ENCODE measurements at regions not wholly inside any gene's neighbourhood (a gene's known extent, or its start where the extent isn't known, plus 50 kb on each side); places are given as distances from the start of the nearest gene placed in this dataset.
A peak's percentile ranks its signal among the peaks of the same experiment; 100 is the strongest.
"Not testable (repeated sequence)": the region's sequence is repeated elsewhere in the genome, so short reads cannot be mapped to it uniquely, and the experiment has no call there.

DNA sequence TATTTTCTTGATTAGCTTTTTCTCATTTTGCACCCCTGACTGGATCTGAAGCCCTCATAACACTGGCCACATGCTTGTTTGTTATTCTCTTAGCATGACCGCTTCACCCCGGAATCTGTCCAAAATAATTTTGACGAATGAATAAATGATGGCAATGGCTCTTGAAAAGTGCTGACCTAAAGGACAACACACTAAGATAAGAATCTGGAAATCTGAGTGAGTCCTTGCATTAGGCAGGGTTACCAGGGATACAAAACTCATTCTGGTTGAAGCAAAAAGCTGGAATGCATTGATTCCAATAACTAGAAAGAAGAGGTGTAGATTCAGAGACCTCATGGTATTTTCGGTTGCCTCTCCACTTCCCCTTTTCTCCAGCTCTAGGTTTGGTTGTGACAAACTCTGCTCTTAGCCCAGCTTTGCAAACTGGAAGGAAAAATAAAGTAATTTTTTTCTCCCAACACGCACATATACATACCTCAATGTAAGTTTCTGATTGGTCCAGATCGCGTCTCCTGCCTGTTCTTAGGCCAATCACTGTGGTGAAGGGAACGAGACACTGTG, 157.4 kb downstream of the SKIDA1 start:
- Histone ChIP-seq H3K4ac (ENCODE audit: low read depth in 1 of 2, low read length in 2 of 2) (no peak overlapping the region), H3K79me1 (replicated peaks; ENCODE audit: low read length, poor library complexity, severe bottlenecking) (no peaks in the 10 kb centered on the region), H2AFZ (ENCODE audit: low read depth, low read length) (no peak overlapping the region), H2BK120ac (ENCODE audit: low read depth, low read length) (no peak overlapping the region), H3K27me3 (ENCODE audit: control insufficient read depth in 1 of 2, insufficient read depth in 1 of 2, low read length in 2 of 2) (no peaks in the 10 kb centered on the region), H3K4me3 (ENCODE audit: insufficient read depth in 1 of 2, low read depth in 1 of 2, low read length in 2 of 2) (no peak overlapping the region), H3K36me3 (ENCODE audit: control insufficient read depth in 1 of 2, insufficient read depth in 2 of 2, low read depth in 1 of 2, low read length in 2 of 2) (no peaks in the 10 kb centered on the region), H3K14ac (ENCODE audit: low read length in 2 of 2) (no peak overlapping the region), H4K91ac (ENCODE audit: low read length) (no peak overlapping the region), H3K9me3 (ENCODE audit: control insufficient read depth, low read length) (no peaks in the 10 kb centered on the region), H2BK5ac (ENCODE audit: low read depth, low read length, poor library complexity, severe bottlenecking) (no peak overlapping the region), H3K9ac (ENCODE audit: low read length) (no peak overlapping the region), H3K18ac (ENCODE audit: low read depth in 1 of 2, low read length in 2 of 2) (no peak overlapping the region), H3K23ac (ENCODE audit: low read length in 2 of 2) (no peak overlapping the region), H2BK15ac (ENCODE audit: low read depth, poor library complexity, severe bottlenecking) (no peak overlapping the region), H3K4me2 (ENCODE audit: low read length, poor library complexity, severe bottlenecking) (no peak overlapping the region), H3K4me1 (ENCODE audit: control insufficient read depth, insufficient read depth, low read depth, low read length) (peaks cover 6% of the 10 kb centered on the region), H2AK5ac (ENCODE audit: low read length, severe bottlenecking) (no peak overlapping the region), H4K8ac (ENCODE audit: low read length) (no peak overlapping the region), H2BK12ac (ENCODE audit: low read length in 2 of 2) (peak overlapping the region in 1 of 2 experiments; percentile 59), H3K27ac (ENCODE audit: low read length, poor library complexity, severe bottlenecking) (no peak overlapping the region)
- peak; percentile 33 for DNase-seq
- WGBS: 89% methylated on average over 8 of the region's 8 CpGs

DNA sequence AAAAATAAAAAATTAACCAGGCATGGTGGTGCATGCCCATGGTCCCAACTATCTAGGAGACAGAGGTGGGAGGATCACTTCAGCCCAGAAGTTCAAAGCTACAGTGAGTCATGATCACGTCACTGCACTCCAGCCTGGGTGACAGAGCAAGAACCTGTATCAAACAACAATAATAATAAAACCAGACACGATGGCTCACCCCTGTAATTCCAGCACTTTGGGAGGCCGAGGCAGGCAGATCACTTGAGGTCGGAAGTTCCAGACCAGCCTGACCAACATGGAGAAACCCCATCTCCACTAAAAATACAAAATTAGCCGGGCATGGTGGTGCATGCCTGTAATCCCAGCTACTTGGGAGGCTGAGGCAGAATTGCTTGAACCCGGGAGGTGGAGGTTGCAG, 159.4 kb downstream of the SKIDA1 start:
- H3K18ac ChIP-seq (ENCODE audit: low read depth in 1 of 2, low read length in 2 of 2); H3K23ac ChIP-seq (ENCODE audit: low read length in 2 of 2); H2AFZ ChIP-seq (ENCODE audit: low read depth, low read length); H2BK5ac ChIP-seq (ENCODE audit: low read depth, low read length, poor library complexity, severe bottlenecking); H3K4ac ChIP-seq (ENCODE audit: low read depth in 1 of 2, low read length in 2 of 2); H3K36me3 ChIP-seq (ENCODE audit: control insufficient read depth in 1 of 2, insufficient read depth in 2 of 2, low read depth in 1 of 2, low read length in 2 of 2); H3K14ac ChIP-seq (ENCODE audit: low read length in 2 of 2); H2AK5ac ChIP-seq (ENCODE audit: low read length, severe bottlenecking); H4K91ac ChIP-seq (ENCODE audit: low read length); H4K8ac ChIP-seq (ENCODE audit: low read length); H2BK15ac ChIP-seq (ENCODE audit: low read depth, poor library complexity, severe bottlenecking); H3K27ac ChIP-seq (ENCODE audit: low read length, poor library complexity, severe bottlenecking); H3K27me3 ChIP-seq (ENCODE audit: control insufficient read depth in 1 of 2, insufficient read depth in 1 of 2, low read length in 2 of 2); H2BK120ac ChIP-seq (ENCODE audit: low read depth, low read length); H3K9ac ChIP-seq (ENCODE audit: low read length); H3K4me2 ChIP-seq (ENCODE audit: low read length, poor library complexity, severe bottlenecking); H3K79me1 ChIP-seq (replicated peaks; ENCODE audit: low read length, poor library complexity, severe bottlenecking); H3K4me1 ChIP-seq (ENCODE audit: control insufficient read depth, insufficient read depth, low read depth, low read length); H3K9me3 ChIP-seq (ENCODE audit: control insufficient read depth, low read length); H3K4me3 ChIP-seq (ENCODE audit: insufficient read depth in 1 of 2, low read depth in 1 of 2, low read length in 2 of 2); H2BK12ac ChIP-seq (ENCODE audit: low read length in 2 of 2): not testable (repeated sequence)
- 34% methylated on average over 4 of the region's 6 CpGs for WGBS
- DNase-seq: peak; percentile 75

DNA sequence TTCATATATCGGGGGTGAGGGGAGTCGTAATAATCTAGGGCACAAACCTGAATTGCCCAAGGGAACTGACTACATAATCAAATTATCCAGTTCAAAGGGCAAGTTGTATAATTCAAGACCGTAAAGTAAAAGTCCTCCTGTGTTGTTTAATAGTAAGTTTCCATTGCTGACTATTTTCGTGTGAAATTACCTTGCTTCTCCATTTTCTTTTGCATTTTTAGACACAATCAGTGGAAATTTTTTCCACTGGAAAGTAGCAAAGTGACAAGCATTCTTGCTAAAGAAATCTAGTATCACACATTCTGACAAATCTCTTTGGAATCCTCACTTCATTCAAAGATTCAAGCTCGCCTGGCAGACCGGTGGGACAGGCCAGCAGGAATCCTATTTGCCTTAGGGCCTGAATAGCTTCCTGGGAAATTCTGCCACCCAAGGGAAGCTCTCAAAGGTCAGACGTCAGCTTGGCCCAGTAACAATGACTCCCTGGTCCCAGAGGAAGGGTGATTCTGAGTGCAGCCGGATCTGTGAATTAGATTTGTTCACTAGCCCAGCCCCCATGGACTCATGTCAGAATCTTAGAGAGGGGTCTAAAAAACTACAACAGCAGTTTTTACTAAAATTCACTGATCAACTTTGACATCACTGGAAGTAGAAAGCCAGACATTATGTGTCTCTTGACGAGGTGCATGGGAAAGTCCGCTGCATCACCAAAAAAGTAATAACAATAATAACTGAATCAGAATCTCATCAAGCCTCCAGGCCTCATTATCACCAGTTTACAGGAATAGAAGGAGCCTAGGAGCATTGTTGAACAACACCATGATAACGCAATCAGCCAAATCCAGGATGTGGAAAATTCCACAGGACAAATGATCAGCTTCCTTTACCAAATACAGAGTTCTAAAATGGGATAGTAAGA, 161.0 kb downstream of the SKIDA1 start:
- Histone ChIP-seq H2AK5ac (ENCODE audit: low read length, severe bottlenecking) (no peak overlapping the region), H3K27me3 (ENCODE audit: control insufficient read depth in 1 of 2, insufficient read depth in 1 of 2, low read length in 2 of 2) (no peaks in the 10 kb centered on the region), H3K18ac (ENCODE audit: low read depth in 1 of 2, low read length in 2 of 2) (peak overlapping the region in 1 of 2 experiments; percentile 28), H2BK12ac (ENCODE audit: low read length in 2 of 2) (no peak overlapping the region), H4K8ac (ENCODE audit: low read length) (no peak overlapping the region), H4K91ac (ENCODE audit: low read length) (no peak overlapping the region), H3K9me3 (ENCODE audit: control insufficient read depth, low read length) (no peaks in the 10 kb centered on the region), H3K36me3 (ENCODE audit: control insufficient read depth in 1 of 2, insufficient read depth in 2 of 2, low read depth in 1 of 2, low read length in 2 of 2) (no peaks in the 10 kb centered on the region), H3K23ac (ENCODE audit: low read length in 2 of 2) (no peak overlapping the region), H3K4me2 (ENCODE audit: low read length, poor library complexity, severe bottlenecking) (no peak overlapping the region), H2AFZ (ENCODE audit: low read depth, low read length) (no peak overlapping the region), H2BK5ac (ENCODE audit: low read depth, low read length, poor library complexity, severe bottlenecking) (peak overlapping the region; percentile 35), H3K79me1 (replicated peaks; ENCODE audit: low read length, poor library complexity, severe bottlenecking) (no peaks in the 10 kb centered on the region), H2BK15ac (ENCODE audit: low read depth, poor library complexity, severe bottlenecking) (no peak overlapping the region), H3K27ac (ENCODE audit: low read length, poor library complexity, severe bottlenecking) (peak overlapping the region; percentile 91), H2BK120ac (ENCODE audit: low read depth, low read length) (no peak overlapping the region), H3K4me1 (ENCODE audit: control insufficient read depth, insufficient read depth, low read depth, low read length) (peaks cover 5% of the 10 kb centered on the region), H3K4ac (ENCODE audit: low read depth in 1 of 2, low read length in 2 of 2) (no peak overlapping the region), H3K9ac (ENCODE audit: low read length) (peak overlapping the region; percentile 30), H3K4me3 (ENCODE audit: insufficient read depth in 1 of 2, low read depth in 1 of 2, low read length in 2 of 2) (no peak overlapping the region), H3K14ac (ENCODE audit: low read length in 2 of 2) (no peak overlapping the region)
- DNase-seq: peak; percentile 82
- 36% methylated on average over 8 of the region's 11 CpGs for WGBS

DNA sequence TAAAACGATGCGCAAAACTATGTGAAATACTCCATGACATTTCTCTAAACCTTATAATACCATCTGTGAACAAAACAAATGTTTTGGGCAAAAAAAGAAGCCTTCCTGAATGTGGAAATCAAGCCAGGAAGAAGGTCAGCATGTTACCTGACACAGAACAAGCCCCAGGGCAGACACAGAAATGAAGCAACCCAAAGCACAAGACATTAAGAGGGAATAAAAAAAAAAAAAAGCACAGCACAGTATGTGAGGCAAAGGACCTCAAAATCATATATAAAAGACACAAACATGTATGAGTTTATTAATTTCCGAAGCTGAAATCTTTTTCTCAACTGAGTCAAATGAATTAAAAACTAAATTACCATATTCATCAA, 161.8 kb downstream of the SKIDA1 start:
- Histone ChIP-seq H3K27me3 (ENCODE audit: control insufficient read depth in 1 of 2, insufficient read depth in 1 of 2, low read length in 2 of 2) (no peaks in the 10 kb centered on the region), H2AFZ (ENCODE audit: low read depth, low read length) (no peak overlapping the region), H4K8ac (ENCODE audit: low read length) (no peak overlapping the region), H2BK15ac (ENCODE audit: low read depth, poor library complexity, severe bottlenecking) (no peak overlapping the region), H3K27ac (ENCODE audit: low read length, poor library complexity, severe bottlenecking) (peak overlapping the region; percentile 91), H3K9me3 (ENCODE audit: control insufficient read depth, low read length) (no peaks in the 10 kb centered on the region), H3K4me1 (ENCODE audit: control insufficient read depth, insufficient read depth, low read depth, low read length) (peaks cover 3% of the 10 kb centered on the region), H3K36me3 (ENCODE audit: control insufficient read depth in 1 of 2, insufficient read depth in 2 of 2, low read depth in 1 of 2, low read length in 2 of 2) (no peaks in the 10 kb centered on the region), H3K14ac (ENCODE audit: low read length in 2 of 2) (no peak overlapping the region), H2AK5ac (ENCODE audit: low read length, severe bottlenecking) (peak overlapping the region; percentile 89), H3K9ac (ENCODE audit: low read length) (peak overlapping the region; percentile 30), H3K4me3 (ENCODE audit: insufficient read depth in 1 of 2, low read depth in 1 of 2, low read length in 2 of 2) (no peak overlapping the region), H2BK5ac (ENCODE audit: low read depth, low read length, poor library complexity, severe bottlenecking) (no peak overlapping the region), H2BK120ac (ENCODE audit: low read depth, low read length) (no peak overlapping the region), H3K79me1 (replicated peaks; ENCODE audit: low read length, poor library complexity, severe bottlenecking) (no peaks in the 10 kb centered on the region), H4K91ac (ENCODE audit: low read length) (no peak overlapping the region), H3K18ac (ENCODE audit: low read depth in 1 of 2, low read length in 2 of 2) (no peak overlapping the region), H2BK12ac (ENCODE audit: low read length in 2 of 2) (no peak overlapping the region), H3K4me2 (ENCODE audit: low read length, poor library complexity, severe bottlenecking) (no peak overlapping the region), H3K23ac (ENCODE audit: low read length in 2 of 2) (no peak overlapping the region), H3K4ac (ENCODE audit: low read depth in 1 of 2, low read length in 2 of 2) (no peak overlapping the region)
- WGBS: 100% methylated on average over 2 of the region's 3 CpGs
- DNase-seq: peak; percentile 18
